Prostate gland (tissue), 2 donors: ENCODE measurements at regions not wholly inside any gene's neighbourhood (a gene's known extent, or its start where the extent isn't known, plus 50 kb on each side); places are given as distances from the start of the nearest gene placed in this dataset.

Experiments used
- DNase-seq: peaks from one replicate; pipeline ENCODE4 v3.0.0-alpha.2; 2019; ENCODE audit warnings: low spot score
- H3K27ac ChIP-seq, 2 donors: fragments of 200-600 bp; sonication (generic); 2 replicates each; pipeline ENCODE4 v1.5.1; 2017 to 2019
- H3K27me3 ChIP-seq: fragments of 200-600 bp; sonication (generic); replicated peaks from 2 replicates; pipeline ENCODE4 v1.5.1; 2019; ENCODE audit not compliant: insufficient read depth
- H3K36me3 ChIP-seq, 2 donors: fragments of 200-600 bp; sonication (generic); 1 replicate in 1 of 2; 2 replicates in 1 of 2; pipeline versions ENCODE4 v1.5.1 to v1.8.1; 2017 to 2019
- H3K4me1 ChIP-seq: fragments of 200-600 bp; sonication (generic); replicated peaks from 2 replicates; pipeline ENCODE4 v1.5.1; 2019
- H3K4me3 ChIP-seq, 2 donors: fragments of 200-600 bp; sonication (generic); 2 replicates each; pipeline ENCODE4 v1.5.1; 2017 to 2019
- H3K9me3 ChIP-seq: fragments of 200-600 bp; sonication (generic); 2 replicates; pipeline ENCODE4 v1.5.1; 2017
- POLR2A ChIP-seq: fragments of 450-650 bp; IDR thresholded peaks from one replicate; pipeline ENCODE4 v1.6.1; 2016; ENCODE audit warnings: antibody characterized with exemption, mild to moderate bottlenecking
- POLR2AphosphoS5 ChIP-seq: sonication (generic); formaldehyde crosslinking; IDR thresholded peaks from one replicate; pipeline ENCODE4 v1.6.1; 2017; ENCODE audit warnings: antibody characterized with exemption
- WGBS: methylation state at CpG from one replicate; pipeline ENCODE4 v1.1.5; 2018; 5-methylcytosine and 5-hydroxymethylcytosine counted together
- intact Hi-C: fragments of 100-400 bp; cut with DNase I; formaldehyde crosslinking; loops from one replicate; pipeline ENCODE4 v1.14.2; 2022
- TF ChIP-seq, protein P1 (sequence below), 4 experiments: fragments of 200-600 bp in 2 of 4; fragments of 450-650 bp in 2 of 4; sonication (generic) in 2 of 4; IDR thresholded peaks; 1 replicate in 3 of 4; 2 replicates in 1 of 4; pipeline ENCODE4 v1.5.1; 2016 to 2019; ENCODE audit warnings: antibody characterized with exemption in 4 of 4, mild to moderate bottlenecking in 2 of 4, moderate library complexity in 2 of 4

DNA sequence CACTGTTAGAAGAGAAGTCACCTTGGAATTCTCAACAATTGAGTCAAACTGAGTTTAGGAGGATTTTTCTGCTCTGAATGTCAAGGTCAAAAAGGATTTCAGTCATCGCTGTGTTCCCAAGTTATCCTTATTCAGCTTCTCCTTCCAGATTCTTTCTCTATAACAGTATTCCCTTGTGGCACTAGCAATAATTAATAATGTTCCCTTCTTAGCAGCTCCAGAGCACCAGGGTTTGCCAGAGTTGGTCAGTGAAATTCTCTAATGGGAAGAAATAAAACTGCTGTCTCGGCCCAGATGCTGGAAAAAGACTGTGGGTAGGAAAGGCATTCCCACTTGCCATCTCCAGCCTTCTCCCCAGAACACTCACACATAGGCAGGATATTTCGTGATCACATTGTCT, 836.0 kb upstream of the PIK3C3 start:
- Histone ChIP-seq H3K27me3 (no peaks in the 10 kb centered on the region), H3K4me3 (no peak overlapping the region), H3K9me3 (no peaks in the 10 kb centered on the region), H3K27ac (no peak overlapping the region), H3K36me3 (no peaks in the 10 kb centered on the region), H3K4me1 (no peaks in the 10 kb centered on the region)
- DNase-seq, result no peak
- WGBS, result 86% methylated on average over 3 of the region's 3 CpGs
- intact Hi-C loops, result no loop called here
- TF ChIP-seq POLR2A (no peak), POLR2AphosphoS5 (no peak)
- TF ChIP-seq, protein P1, sequence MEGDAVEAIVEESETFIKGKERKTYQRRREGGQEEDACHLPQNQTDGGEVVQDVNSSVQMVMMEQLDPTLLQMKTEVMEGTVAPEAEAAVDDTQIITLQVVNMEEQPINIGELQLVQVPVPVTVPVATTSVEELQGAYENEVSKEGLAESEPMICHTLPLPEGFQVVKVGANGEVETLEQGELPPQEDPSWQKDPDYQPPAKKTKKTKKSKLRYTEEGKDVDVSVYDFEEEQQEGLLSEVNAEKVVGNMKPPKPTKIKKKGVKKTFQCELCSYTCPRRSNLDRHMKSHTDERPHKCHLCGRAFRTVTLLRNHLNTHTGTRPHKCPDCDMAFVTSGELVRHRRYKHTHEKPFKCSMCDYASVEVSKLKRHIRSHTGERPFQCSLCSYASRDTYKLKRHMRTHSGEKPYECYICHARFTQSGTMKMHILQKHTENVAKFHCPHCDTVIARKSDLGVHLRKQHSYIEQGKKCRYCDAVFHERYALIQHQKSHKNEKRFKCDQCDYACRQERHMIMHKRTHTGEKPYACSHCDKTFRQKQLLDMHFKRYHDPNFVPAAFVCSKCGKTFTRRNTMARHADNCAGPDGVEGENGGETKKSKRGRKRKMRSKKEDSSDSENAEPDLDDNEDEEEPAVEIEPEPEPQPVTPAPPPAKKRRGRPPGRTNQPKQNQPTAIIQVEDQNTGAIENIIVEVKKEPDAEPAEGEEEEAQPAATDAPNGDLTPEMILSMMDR (IDR thresholded peaks at IDR 0.05), result no peak

DNA sequence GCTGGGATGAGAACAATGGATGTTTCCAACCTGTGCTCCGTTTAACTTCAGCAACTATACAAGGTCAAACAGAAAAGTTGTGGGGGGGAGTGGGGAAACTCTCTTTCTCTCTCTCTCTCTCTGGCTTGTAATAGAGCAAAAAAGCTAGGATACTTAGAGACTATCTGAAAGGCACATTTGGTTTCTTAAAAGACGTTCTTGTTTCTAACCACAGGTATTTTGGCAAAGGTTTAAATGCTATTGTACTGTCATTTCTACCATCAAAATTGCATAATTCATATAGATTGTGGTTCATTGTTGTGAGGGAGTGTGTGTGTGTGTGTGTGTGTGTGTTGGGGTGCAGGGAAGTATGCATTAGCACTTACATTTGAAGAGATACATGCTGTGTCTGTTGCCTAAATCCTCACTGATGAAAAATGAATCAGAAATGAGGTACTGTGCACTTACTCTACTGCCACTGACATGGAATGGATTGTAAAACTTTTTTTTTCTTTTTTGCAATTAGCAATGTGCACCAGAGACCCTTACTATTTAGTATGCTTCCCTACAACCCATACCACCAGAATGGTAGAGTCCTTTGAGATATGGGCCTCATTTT, 841.0 kb upstream of the PIK3C3 start:
- DNase-seq, result no peak
- Histone ChIP-seq H3K4me3 (no peak overlapping the region), H3K4me1 (no peaks in the 10 kb centered on the region), H3K36me3 (no peaks in the 10 kb centered on the region), H3K27ac (no peak overlapping the region), H3K9me3 (no peaks in the 10 kb centered on the region), H3K27me3 (no peaks in the 10 kb centered on the region)
- intact Hi-C loops, result no loop called here
- 36% methylated on average over 2 of the region's 2 CpGs for WGBS
- TF ChIP-seq, protein P1 (IDR thresholded peaks at IDR 0.05), result no peak
- no peak for TF ChIP-seq POLR2A
- no peak for TF ChIP-seq POLR2AphosphoS5

DNA sequence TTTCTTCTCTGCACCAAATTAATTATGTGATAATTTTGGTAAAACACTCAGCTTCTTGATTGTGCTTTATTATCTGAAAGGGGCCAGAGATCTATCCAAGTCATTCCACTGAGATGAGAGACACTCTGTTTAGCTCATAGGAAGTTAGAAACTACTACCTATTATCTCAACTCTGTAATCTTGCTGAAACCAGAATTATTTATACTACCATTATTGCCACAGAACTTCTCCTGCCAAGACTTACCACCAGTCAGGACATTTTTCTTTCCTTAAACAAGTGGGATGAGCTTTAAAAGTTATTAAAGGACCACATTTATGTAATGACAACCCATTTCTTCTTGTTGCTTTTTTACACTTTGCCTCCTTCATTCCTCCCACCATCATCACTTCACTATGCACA, 855.6 kb upstream of the PIK3C3 start:
- intact Hi-C loops, result no loop called here
- TF ChIP-seq POLR2A (no peak), POLR2AphosphoS5 (no peak)
- TF ChIP-seq, protein P1 (IDR thresholded peaks at IDR 0.05), result no peak
- no peak overlapping the region for H3K4me3 ChIP-seq
- H3K27me3 ChIP-seq, result no peaks in the 10 kb centered on the region
- H3K27ac ChIP-seq, result no peak overlapping the region
- H3K36me3 ChIP-seq, result no peaks in the 10 kb centered on the region
- H3K9me3 ChIP-seq, result no peaks in the 10 kb centered on the region
- DNase-seq, result no peak
- no peaks in the 10 kb centered on the region for H3K4me1 ChIP-seq

DNA sequence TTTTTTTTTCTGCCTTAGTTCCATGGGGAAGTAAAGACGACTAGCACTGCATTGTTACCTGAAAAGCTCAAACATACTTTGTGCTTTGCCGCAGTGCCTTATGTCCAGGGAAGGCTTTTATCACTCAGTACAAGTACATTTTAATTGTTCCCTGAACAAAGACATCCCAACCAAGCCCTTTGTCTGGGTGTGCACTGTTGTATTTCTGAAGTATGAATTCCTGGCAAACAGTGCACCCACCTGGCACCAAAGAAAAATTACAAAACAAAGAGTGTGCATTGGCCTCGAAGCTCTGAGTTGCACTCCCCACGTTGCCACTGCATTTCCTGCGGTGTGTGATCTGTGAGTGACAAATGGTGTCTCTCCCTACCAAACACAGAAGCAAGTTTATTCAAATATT, 858.5 kb upstream of the PIK3C3 start:
- DNase-seq, result no peak
- Histone ChIP-seq H3K9me3 (no peaks in the 10 kb centered on the region), H3K27me3 (no peaks in the 10 kb centered on the region), H3K4me3 (no peak overlapping the region), H3K36me3 (no peaks in the 10 kb centered on the region), H3K4me1 (no peaks in the 10 kb centered on the region), H3K27ac (no peak overlapping the region)
- no peak for TF ChIP-seq POLR2AphosphoS5
- TF ChIP-seq POLR2A, result no peak
- TF ChIP-seq, protein P1 (IDR thresholded peaks at IDR 0.05), result no peak
- WGBS, result 28% methylated on average over 5 of the region's 5 CpGs
- intact Hi-C loops, result no loop called here

DNA sequence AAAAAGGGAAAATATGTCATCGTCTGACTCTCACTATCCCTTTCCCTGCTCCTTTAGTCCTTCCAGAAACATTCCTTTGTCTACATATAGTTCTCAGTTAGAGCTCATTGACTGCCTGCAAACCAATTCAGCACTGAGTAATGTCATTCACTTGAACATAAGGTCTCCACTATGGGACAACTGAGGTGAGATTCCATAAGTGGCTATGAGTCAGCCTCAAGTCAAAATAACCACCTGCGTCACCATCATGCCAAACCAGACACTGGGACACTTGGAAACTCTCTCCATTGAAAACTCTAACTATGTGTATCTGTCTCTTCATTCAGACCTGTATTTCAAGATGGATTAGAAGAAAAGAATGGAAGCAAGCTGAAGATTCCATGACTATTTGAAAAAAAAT, 878.0 kb upstream of the PIK3C3 start:
- no peak for DNase-seq
- no peaks in the 10 kb centered on the region for H3K36me3 ChIP-seq
- 91% methylated on average over 2 of the region's 2 CpGs for WGBS
- TF ChIP-seq POLR2AphosphoS5 (no peak), POLR2A (no peak)
- TF ChIP-seq, protein P1 (IDR thresholded peaks at IDR 0.05), result no peak
- intact Hi-C loops, result no loop called here
- H3K9me3 ChIP-seq, result no peaks in the 10 kb centered on the region
- H3K4me3 ChIP-seq, result no peak overlapping the region
- H3K27me3 ChIP-seq, result no peaks in the 10 kb centered on the region
- no peak overlapping the region for H3K27ac ChIP-seq
- H3K4me1 ChIP-seq, result no peaks in the 10 kb centered on the region
